Activated T-cell treated with anti-CD3 and anti-CD28 coated beads, Interleukin-2, amount 50 U/mL, for 4 hours (primary cell): ENCODE measurements at regions not wholly inside any gene's neighbourhood (a gene's known extent, or its start where the extent isn't known, plus 50 kb on each side); places are given as distances from the start of the nearest gene placed in this dataset.

Source experiments
- ATAC-seq, 2 donors: fragments of 200-7000 bp; cut with Tn5 transposase; one replicate each; pipeline ENCODE4 v1.10.0; 2021
- DNase-seq: peaks from one replicate; pipeline ENCODE4 v3.0.0-alpha.2; 2020
- H3K27me3 Mint-ChIP-seq: one replicate; pipeline ENCODE4 v1.8.0; 2021; ENCODE audit warnings: low read depth, mixed read lengths
- H3K36me3 Mint-ChIP-seq: one replicate; pipeline ENCODE4 v1.8.0; 2022; ENCODE audit warnings: mixed read lengths; ENCODE audit not compliant: insufficient read depth
- H3K4me1 Mint-ChIP-seq: one replicate; pipeline ENCODE4 v1.8.0; 2021; ENCODE audit warnings: low read depth, mixed read lengths
- H3K4me3 Mint-ChIP-seq: one replicate; pipeline ENCODE4 v1.8.0; 2021; ENCODE audit warnings: mild to moderate bottlenecking, moderate library complexity, mixed read lengths
- H3K9me3 Mint-ChIP-seq: one replicate; pipeline ENCODE4 v1.8.0; 2021; ENCODE audit warnings: mixed read lengths

GRCh38 chr4:96703265-96703664 is 863.4 kb downstream of the PDHA2 start:
- Mint-ChIP-seq H3K4me1 (no peaks in the 10 kb centered on the region), H3K36me3 (no peaks in the 10 kb centered on the region), H3K4me3 (no peak overlapping the region), H3K27me3 (no peaks in the 10 kb centered on the region), H3K9me3 (no peaks in the 10 kb centered on the region)
- ATAC-seq (no peak), DNase-seq (no peak)

- H3K36me3 Mint-ChIP-seq: no peaks in the 10 kb centered on the region
Measured at GRCh38 chr4:96708766-96709165, 868.9 kb downstream of the PDHA2 start.

GRCh38 chr4:96713271-96713850 is 873.5 kb downstream of the PDHA2 start:
- no peak for ATAC-seq
- Mint-ChIP-seq H3K9me3 (peaks cover 3% of the 10 kb centered on the region), H3K4me1 (no peaks in the 10 kb centered on the region)

More at GRCh38 chr4:96708766-96709165, 868.9 kb downstream of the PDHA2 start:
- ATAC-seq (no peak), DNase-seq (no peak)
- Mint-ChIP-seq H3K4me1 (no peaks in the 10 kb centered on the region), H3K9me3 (no peaks in the 10 kb centered on the region), H3K4me3 (no peak overlapping the region), H3K27me3 (no peaks in the 10 kb centered on the region)

GRCh38 chr4:96729641-96730040 is 889.7 kb downstream of the PDHA2 start:
- no peaks in the 10 kb centered on the region for H3K4me1 Mint-ChIP-seq
- peaks cover 7% of the 10 kb centered on the region for H3K9me3 Mint-ChIP-seq
- H3K4me3 Mint-ChIP-seq: no peak overlapping the region
- DNase-seq (no peak), ATAC-seq (no peak)
- H3K36me3 Mint-ChIP-seq: no peaks in the 10 kb centered on the region
- H3K27me3 Mint-ChIP-seq: no peaks in the 10 kb centered on the region

More at GRCh38 chr4:96713271-96713850, 873.5 kb downstream of the PDHA2 start:
- DNase-seq: no peak
- Mint-ChIP-seq H3K36me3 (no peaks in the 10 kb centered on the region), H3K27me3 (no peaks in the 10 kb centered on the region), H3K4me3 (no peak overlapping the region)

GRCh38 chr4:96730432-96730831 is 890.5 kb downstream of the PDHA2 start:
- Mint-ChIP-seq H3K4me1 (no peaks in the 10 kb centered on the region), H3K9me3 (peaks cover 7% of the 10 kb centered on the region), H3K4me3 (no peak overlapping the region), H3K27me3 (no peaks in the 10 kb centered on the region), H3K36me3 (no peaks in the 10 kb centered on the region)
- ATAC-seq (no peak), DNase-seq (no peak)

- Mint-ChIP-seq H3K4me3 (no peak overlapping the region), H3K9me3 (peaks cover 3% of the 10 kb centered on the region), H3K4me1 (no peaks in the 10 kb centered on the region), H3K36me3 (no peaks in the 10 kb centered on the region), H3K27me3 (no peaks in the 10 kb centered on the region)
- ATAC-seq: no peak
- no peak for DNase-seq
Measured at GRCh38 chr4:96736352-96736889, 896.5 kb downstream of the PDHA2 start.

GRCh38 chr4:96739101-96739500 is 899.2 kb downstream of the PDHA2 start:
- Mint-ChIP-seq H3K4me1 (no peaks in the 10 kb centered on the region), H3K36me3 (no peaks in the 10 kb centered on the region), H3K9me3 (no peaks in the 10 kb centered on the region), H3K4me3 (no peak overlapping the region), H3K27me3 (no peaks in the 10 kb centered on the region)
- no peak for DNase-seq
- no peak for ATAC-seq

GRCh38 chr4:96742332-96743014 is 902.6 kb downstream of the PDHA2 start:
- Mint-ChIP-seq H3K27me3 (no peaks in the 10 kb centered on the region), H3K9me3 (no peaks in the 10 kb centered on the region), H3K4me1 (no peaks in the 10 kb centered on the region), H3K4me3 (no peak overlapping the region), H3K36me3 (no peaks in the 10 kb centered on the region)
- no peak for DNase-seq
- peak in 1 of 2 donors; percentile 27 for ATAC-seq

- ATAC-seq (no peak), DNase-seq (no peak)
- Mint-ChIP-seq H3K36me3 (no peaks in the 10 kb centered on the region), H3K9me3 (no peaks in the 10 kb centered on the region), H3K27me3 (no peaks in the 10 kb centered on the region), H3K4me3 (no peak overlapping the region), H3K4me1 (no peaks in the 10 kb centered on the region)
Measured at GRCh38 chr4:96744676-96745075, 904.8 kb downstream of the PDHA2 start.

- ATAC-seq (no peak), DNase-seq (no peak)
- H3K36me3 Mint-ChIP-seq: no peaks in the 10 kb centered on the region
- no peak overlapping the region for H3K4me3 Mint-ChIP-seq
- H3K9me3 Mint-ChIP-seq: peaks cover 9% of the 10 kb centered on the region
- no peaks in the 10 kb centered on the region for H3K27me3 Mint-ChIP-seq
- H3K4me1 Mint-ChIP-seq: no peaks in the 10 kb centered on the region
Measured at GRCh38 chr4:96753216-96753615, 913.3 kb downstream of the PDHA2 start.

GRCh38 chr4:96755569-96756484 is 915.9 kb downstream of the PDHA2 start:
- H3K4me3 Mint-ChIP-seq: no peak overlapping the region
- peaks cover 4% of the 10 kb centered on the region for H3K9me3 Mint-ChIP-seq
- DNase-seq (no peak), ATAC-seq (no peak)
- H3K27me3 Mint-ChIP-seq: no peaks in the 10 kb centered on the region
- H3K4me1 Mint-ChIP-seq: no peaks in the 10 kb centered on the region
- no peaks in the 10 kb centered on the region for H3K36me3 Mint-ChIP-seq

GRCh38 chr4:96756584-96756983 is 916.7 kb downstream of the PDHA2 start:
- Mint-ChIP-seq H3K4me3 (no peak overlapping the region), H3K4me1 (no peaks in the 10 kb centered on the region), H3K27me3 (no peaks in the 10 kb centered on the region), H3K36me3 (no peaks in the 10 kb centered on the region), H3K9me3 (peaks cover 4% of the 10 kb centered on the region)
- ATAC-seq: no peak
- DNase-seq: no peak

- Mint-ChIP-seq H3K9me3 (no peaks in the 10 kb centered on the region), H3K27me3 (no peaks in the 10 kb centered on the region), H3K4me1 (no peaks in the 10 kb centered on the region), H3K4me3 (no peak overlapping the region), H3K36me3 (no peaks in the 10 kb centered on the region)
- ATAC-seq: no peak
- DNase-seq: no peak
Measured at GRCh38 chr4:96763546-96763945, 923.7 kb downstream of the PDHA2 start.

- DNase-seq (no peak), ATAC-seq (no peak)
- Mint-ChIP-seq H3K27me3 (no peaks in the 10 kb centered on the region), H3K4me3 (no peak overlapping the region), H3K9me3 (peaks cover 3% of the 10 kb centered on the region), H3K4me1 (no peaks in the 10 kb centered on the region), H3K36me3 (no peaks in the 10 kb centered on the region)
Measured at GRCh38 chr4:96766359-96766758, 926.5 kb downstream of the PDHA2 start.
